GM18502 (cell line): ENCODE measurements at regions not wholly inside any gene's neighbourhood (a gene's known extent, or its start where the extent isn't known, plus 50 kb on each side); places are given as distances from the start of the nearest gene placed in this dataset.

Experiments used
- ATAC-seq: cut with Tn5 transposase; IDR thresholded peaks from one replicate; pipeline ENCODE4 v1.9.1; 2021; ENCODE audit warnings: mild to moderate bottlenecking; ENCODE audit not compliant: unreplicated experiment, poor library complexity

- no peak for ATAC-seq
These were observed 193.0 kb upstream of the CELF2 start for GRCh38 chr10:10824591-10825148.

DNA sequence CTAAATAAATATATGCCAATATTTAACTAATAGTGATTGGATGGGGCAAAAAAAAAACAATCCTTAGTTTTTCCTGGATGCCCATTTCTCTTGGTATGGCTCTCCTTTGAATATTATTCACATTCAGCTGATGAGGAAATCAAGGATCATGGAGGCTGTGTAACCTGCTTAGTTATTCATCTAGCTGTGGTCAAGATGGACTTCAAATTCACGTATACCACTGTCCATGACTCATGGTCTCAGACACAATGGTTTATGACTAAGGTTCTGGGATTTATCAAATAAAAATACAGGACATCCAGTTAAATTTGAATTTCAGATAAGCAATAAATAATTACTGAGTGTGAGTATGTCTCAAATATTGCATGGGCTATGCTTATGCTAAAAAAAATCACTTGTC is 191.5 kb upstream of the CELF2 start:
- no peak for ATAC-seq

GRCh38 chr10:10828623-10829022 is 189.0 kb upstream of the CELF2 start:
- ATAC-seq: no peak

DNA sequence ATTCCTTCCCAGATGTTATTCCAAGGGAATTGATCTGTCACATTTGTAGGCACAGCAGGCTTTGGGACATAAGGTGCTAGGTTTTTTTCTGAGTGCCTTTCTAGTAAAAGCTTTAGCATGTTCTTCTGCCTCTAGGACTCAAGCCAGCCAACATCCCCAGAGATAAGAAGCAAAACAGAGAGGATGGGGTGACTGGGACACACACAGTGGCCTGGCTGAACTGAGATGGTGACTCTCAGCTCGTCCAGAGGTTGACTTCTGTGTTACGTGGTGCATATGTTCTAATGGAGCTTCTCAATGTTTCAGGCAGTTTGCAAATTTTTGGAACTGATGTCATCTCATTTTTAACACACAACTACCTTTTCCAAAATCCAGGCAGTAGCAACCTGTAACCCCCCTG is 188.1 kb upstream of the CELF2 start:
- no peak for ATAC-seq

GRCh38 chr10:10830293-10830986 is 187.2 kb upstream of the CELF2 start:
- no peak for ATAC-seq

DNA sequence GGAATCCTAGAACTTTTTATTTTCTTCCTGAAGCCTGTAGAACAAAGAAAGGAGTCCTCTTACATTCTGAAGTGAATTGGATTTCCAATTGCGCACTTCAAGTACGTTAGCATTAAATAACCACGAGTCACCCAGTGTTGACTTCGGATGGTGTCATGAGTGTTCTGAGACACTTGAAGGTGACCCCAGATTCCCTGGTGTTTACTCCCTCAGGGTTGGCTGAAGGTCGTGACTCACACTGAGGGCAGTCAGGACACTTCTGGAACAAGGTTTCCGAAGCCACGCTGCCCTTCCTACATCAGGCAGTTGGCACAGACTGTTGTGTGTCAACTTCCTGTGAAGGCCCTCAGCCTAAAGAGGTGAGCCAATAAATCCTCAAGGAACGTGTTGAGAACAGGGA is 186.6 kb upstream of the CELF2 start:
- ATAC-seq: no peak

DNA sequence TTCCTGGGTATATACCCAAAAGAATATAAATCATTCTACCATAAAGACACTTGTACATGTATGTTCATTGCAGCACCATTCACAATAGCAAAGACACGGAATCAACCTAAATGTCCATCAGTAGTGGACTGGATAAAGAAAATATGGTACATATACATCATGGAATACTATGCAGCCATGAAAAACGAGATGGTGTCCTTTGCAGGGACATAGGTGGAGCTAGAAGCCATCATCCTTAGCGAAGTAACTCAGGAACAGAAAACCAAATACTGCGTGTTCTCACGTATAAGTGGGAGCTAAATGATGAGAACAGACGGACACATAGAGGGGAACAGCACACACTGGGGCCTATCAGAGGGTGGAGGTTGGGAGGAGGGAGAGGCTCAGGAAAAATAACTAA is 183.7 kb upstream of the CELF2 start:
- no peak for ATAC-seq

DNA sequence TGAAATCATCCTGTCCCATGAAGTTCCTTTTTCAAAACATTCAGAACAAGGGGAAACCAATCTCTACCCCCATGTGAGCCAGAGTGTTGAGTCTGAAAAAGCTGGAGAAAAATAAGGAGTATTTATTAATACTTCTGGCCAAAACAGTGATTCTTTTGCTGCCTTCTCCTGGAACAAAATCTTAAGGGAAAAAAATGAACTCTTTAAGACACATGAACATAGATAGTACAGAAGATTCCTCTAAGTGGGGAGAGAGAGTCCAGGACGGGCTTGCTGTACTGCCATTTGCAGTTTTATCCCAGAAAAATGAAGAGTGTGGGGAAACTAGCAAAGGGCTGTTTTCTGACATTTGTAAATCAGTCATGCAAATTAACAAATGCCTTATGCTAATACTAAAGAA is 173.4 kb upstream of the CELF2 start:
- ATAC-seq: no peak

DNA sequence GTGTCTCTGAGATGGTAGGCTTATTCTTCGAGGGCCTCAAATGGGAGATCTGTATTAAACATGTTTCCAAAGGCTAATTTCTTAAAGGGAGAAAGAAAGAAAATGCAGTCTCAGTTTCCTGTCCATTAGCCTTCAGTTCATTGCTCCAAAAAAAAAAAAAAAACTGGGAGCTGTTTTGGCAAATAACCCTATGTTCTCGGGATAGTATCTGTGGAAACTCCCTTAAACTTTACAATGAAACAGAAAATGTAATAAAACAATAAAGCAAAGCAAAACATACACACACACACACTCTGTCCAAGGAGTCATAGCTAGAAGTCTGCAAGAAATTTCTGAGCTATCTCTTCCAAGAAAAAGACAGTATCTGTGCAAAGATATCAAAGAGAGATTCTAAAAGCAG is 172.5 kb upstream of the CELF2 start:
- ATAC-seq: no peak

- no peak for ATAC-seq
These were observed 171.7 kb upstream of the CELF2 start for GRCh38 chr10:10845826-10846503.

- ATAC-seq: no peak
These were observed 171.2 kb upstream of the CELF2 start for GRCh38 chr10:10846504-10846900.

DNA sequence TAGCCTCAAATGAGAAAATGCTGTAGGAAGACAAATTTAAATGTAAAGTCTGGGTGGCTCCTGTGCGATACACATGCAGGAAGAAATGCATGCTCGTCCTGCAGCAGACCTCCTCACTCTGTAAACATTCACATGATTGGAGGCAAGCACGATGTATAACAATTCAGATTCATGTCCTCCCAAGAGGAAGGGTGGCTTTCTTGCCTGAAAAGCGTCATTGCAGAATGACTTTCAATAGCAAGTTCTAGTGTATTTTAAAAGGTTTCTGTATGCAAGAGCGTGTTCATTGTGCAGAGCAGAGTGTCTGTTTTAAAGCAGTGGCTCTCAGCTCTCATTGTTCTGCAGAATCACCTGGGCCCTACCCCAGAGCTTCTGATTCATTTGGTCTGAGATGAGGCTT is 170.3 kb upstream of the CELF2 start:
- ATAC-seq: no peak

- no peak for ATAC-seq
These were observed 169.1 kb upstream of the CELF2 start for GRCh38 chr10:10848488-10849111.

DNA sequence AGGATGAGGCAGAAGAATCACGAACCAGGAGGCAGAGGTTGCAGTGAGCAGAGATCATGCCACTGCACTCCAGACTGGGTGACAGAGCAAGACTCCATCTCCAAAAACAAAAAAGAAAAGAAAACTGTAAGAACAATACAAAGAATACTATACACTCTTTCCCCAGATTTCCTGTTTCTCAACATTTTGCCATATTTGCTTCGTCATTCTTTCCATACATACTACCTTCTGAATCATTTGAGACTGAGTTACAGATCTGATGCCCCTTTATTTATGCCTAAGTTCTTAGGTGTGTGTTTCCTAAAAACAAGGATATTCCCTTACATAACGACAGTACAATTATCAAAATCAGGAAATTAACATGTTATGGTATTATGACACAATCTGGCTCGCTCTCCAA is 168.4 kb upstream of the CELF2 start:
- no peak for ATAC-seq

- ATAC-seq: no peak
These were observed 167.5 kb upstream of the CELF2 start for GRCh38 chr10:10850214-10850613.

GRCh38 chr10:10852464-10852863 is 165.2 kb upstream of the CELF2 start:
- no peak for ATAC-seq

- no peak for ATAC-seq
These were observed 163.7 kb upstream of the CELF2 start for GRCh38 chr10:10853954-10854353.

DNA sequence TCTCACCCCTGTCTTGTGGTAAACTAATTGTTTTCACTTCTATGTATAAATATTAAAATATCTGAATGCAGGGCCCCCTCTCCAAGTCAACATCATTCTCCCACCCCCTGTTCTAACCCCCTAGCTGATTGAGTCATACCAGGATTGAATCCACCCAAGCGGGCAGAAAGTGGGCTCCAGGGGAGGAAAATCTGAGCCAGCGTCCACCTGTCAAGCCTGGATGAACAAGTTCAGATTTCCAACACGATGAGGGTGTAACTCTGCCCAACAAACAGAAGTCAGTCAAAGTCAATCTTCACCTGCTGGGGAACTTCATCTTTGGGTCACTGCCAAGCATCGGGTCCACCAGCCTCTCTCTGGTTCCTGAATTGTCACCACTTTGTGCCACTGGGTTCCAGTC is 162.9 kb upstream of the CELF2 start:
- ATAC-seq: peak; percentile 20

GRCh38 chr10:10855151-10855581 is 162.5 kb upstream of the CELF2 start:
- peak; percentile 70 for ATAC-seq

DNA sequence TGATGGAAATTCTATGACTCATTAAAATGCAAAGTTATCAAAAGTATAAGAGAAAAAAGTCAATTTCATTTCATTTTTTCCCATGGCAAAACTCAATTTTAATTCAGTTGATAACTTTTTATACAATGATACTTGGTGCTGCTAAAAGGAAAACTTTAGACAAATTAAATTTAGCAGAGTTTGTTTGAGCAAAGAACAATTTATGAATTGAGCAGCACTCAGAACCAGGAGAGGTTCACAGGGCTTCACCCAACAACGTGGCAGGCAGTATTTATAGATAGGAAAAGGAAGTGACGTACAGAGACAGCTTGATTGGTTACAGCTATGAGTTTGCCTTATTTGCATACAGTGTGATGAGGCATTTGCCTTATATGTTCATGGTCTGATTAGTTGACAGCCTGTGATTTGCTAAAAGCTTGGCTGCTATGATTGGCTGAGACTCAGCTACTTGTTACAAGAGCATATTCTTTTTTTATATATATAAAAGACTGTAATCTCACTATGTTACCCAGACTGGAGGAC is 157.2 kb upstream of the CELF2 start:
- ATAC-seq: no peak

- ATAC-seq: no peak
These were observed 152.4 kb upstream of the CELF2 start for GRCh38 chr10:10865303-10865702.
